ENCODE measurements at regions not wholly inside any gene's neighbourhood (a gene's known extent, or its start where the extent isn't known, plus 50 kb on each side); places are given as distances from the start of the nearest gene placed in this dataset.

GRCh38 chr16:79926451-79927205, 326.1 kb upstream of the MAF start:
- H3K27ac ChIP-seq (ENCODE audit: insufficient read length, low read depth, low read length), result no peak overlapping the region
- no peak overlapping the region for H2BK12ac ChIP-seq (ENCODE audit: insufficient read length, low read depth, low read length)
- no peak overlapping the region for H3K4me2 ChIP-seq (ENCODE audit: insufficient read depth, insufficient read length, low read length)
- H2BK120ac ChIP-seq (ENCODE audit: low read depth, low read length, poor library complexity, severe bottlenecking), result no peak overlapping the region
- no peak overlapping the region for H3K18ac ChIP-seq (ENCODE audit: insufficient read length, low read depth, low read length)
- no peak overlapping the region for H3K23ac ChIP-seq (ENCODE audit: insufficient read length, low read depth, low read length)
- no peaks in the 10 kb centered on the region for H3K79me2 ChIP-seq (ENCODE audit: insufficient read depth, low read length)
- no CpG with 5 or more reads among the region's 11 CpGs for WGBS (ENCODE audit: extremely low coverage, insufficient read length, low lambda C conversion rate)
- no peak overlapping the region for H3K56ac ChIP-seq (ENCODE audit: insufficient read length, low read depth, low read length)
- H3K23me2 ChIP-seq (ENCODE audit: insufficient read length, low read depth, low read length, poor library complexity, severe bottlenecking), result no peaks in the 10 kb centered on the region
- no peaks in the 10 kb centered on the region for H3K79me1 ChIP-seq (ENCODE audit: insufficient read depth, low read depth, low read length, poor library complexity, severe bottlenecking)
- Mint-ChIP-seq H3K4me3 (no peak overlapping the region), H3K27me3 (ENCODE audit: low read depth) (no peaks in the 10 kb centered on the region), H3K27ac (no peak overlapping the region), H3K9me3 (no peaks in the 10 kb centered on the region), H3K36me3 (ENCODE audit: insufficient read depth in 1 of 3, low read depth in 3 of 3) (no peaks in the 10 kb centered on the region), H3K4me1 (no peaks in the 10 kb centered on the region)
- H4K91ac ChIP-seq (ENCODE audit: insufficient read length, low read depth, low read length), result no peak overlapping the region
- no peak overlapping the region for H2AK5ac ChIP-seq (ENCODE audit: insufficient read length, low read length)
- no peak overlapping the region for H3K14ac ChIP-seq (ENCODE audit: insufficient read depth, low read length)
- H2BK5ac ChIP-seq (ENCODE audit: insufficient read length, low read length), result no peak overlapping the region
- H3T11ph ChIP-seq (ENCODE audit: low read length), result no peak overlapping the region
- DNase-seq, result no peak
- no peak overlapping the region for H2BK20ac ChIP-seq (ENCODE audit: low read depth, low read length, poor library complexity, severe bottlenecking)
- H4K5ac ChIP-seq (ENCODE audit: insufficient read length, low read depth, low read length), result no peak overlapping the region
- no peak overlapping the region for H3K4ac ChIP-seq (ENCODE audit: low read depth, low read length)
- no peaks in the 10 kb centered on the region for H3K4me1 ChIP-seq (ENCODE audit: insufficient read depth, low read length)
- no peak overlapping the region for H4K8ac ChIP-seq (replicated peaks; ENCODE audit: insufficient read length, low read depth, low read length)
- no peak for TF ChIP-seq CTCF (conservative IDR thresholded peaks at IDR 0.05)
- H3K9me3 ChIP-seq (ENCODE audit: control insufficient read depth, low read depth, low read length), result no peaks in the 10 kb centered on the region
- no peaks in the 10 kb centered on the region for H4K20me1 ChIP-seq (ENCODE audit: control insufficient read depth, insufficient read depth, insufficient read length)
- H2BK15ac ChIP-seq (ENCODE audit: low read depth, low read length), result no peak overlapping the region
- no peak overlapping the region for H2AFZ ChIP-seq (ENCODE audit: low read length)
- no peak overlapping the region for H3K9ac ChIP-seq (ENCODE audit: extremely low read depth, insufficient read length, low read length)
- no peaks in the 10 kb centered on the region for H3K27me3 ChIP-seq (ENCODE audit: insufficient read depth, low read length)

Data from H9 (cell line).